ENCODE measurements at regions not wholly inside any gene's neighbourhood (a gene's known extent, or its start where the extent isn't known, plus 50 kb on each side); places are given as distances from the start of the nearest gene placed in this dataset.
A peak's percentile ranks its signal among the peaks of the same experiment; 100 is the strongest.

DNA sequence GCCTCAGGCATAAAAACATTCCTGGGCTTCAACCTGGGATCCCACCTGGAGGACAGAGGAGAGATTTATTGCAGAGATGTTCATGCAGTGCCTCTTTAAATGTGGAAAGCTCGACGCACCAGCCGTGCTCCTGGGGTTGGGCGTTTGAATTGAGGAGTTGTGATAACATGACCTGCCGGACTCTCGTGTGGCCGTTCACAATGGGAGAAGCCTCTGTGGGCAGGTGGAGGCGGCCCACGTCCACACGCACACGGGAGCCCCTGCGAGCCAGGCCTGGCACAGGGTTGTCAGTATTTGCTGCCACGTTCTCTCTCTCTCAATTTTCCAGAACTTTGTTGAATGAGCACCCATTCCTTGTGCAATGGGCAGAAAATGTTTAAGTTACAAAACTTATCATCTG lies 58.3 kb upstream of the PPARA start:
- WGBS (ENCODE audit: extremely low coverage, insufficient coverage, insufficient read length) = no CpG with 5 or more reads among the region's 13 CpGs
- Histone ChIP-seq H3K18ac (ENCODE audit: low read length) (no peak overlapping the region), H2AFZ (ENCODE audit: insufficient read depth, low read length, poor library complexity) (no peak overlapping the region), H3K9me3 (ENCODE audit: insufficient read depth, low read depth, low read length) (peaks cover 9% of the 10 kb centered on the region), H3K23ac (ENCODE audit: low read length) (no peak overlapping the region), H3K79me1 (ENCODE audit: low read length) (no peaks in the 10 kb centered on the region), H3K4me1 (ENCODE audit: control insufficient read depth in 1 of 2, insufficient read depth in 2 of 2, low read length in 2 of 2) (peaks cover 0 to 3% of the 10 kb centered on the region in 2 experiments), H3K4me3 (ENCODE audit: low read depth, low read length) (no peak overlapping the region), H3K4ac (ENCODE audit: low read depth, low read length) (no peak overlapping the region), H2BK5ac (ENCODE audit: low read depth, low read length, poor library complexity) (no peak overlapping the region), H3K36me3 (ENCODE audit: control insufficient read depth in 1 of 2, insufficient read depth in 2 of 2, low read length in 2 of 2) (no peaks in the 10 kb centered on the region), H2AK5ac (ENCODE audit: low read length) (no peak overlapping the region), H3K27ac (ENCODE audit: low read depth, low read length) (no peak overlapping the region), H3K79me2 (ENCODE audit: control insufficient read depth, insufficient read depth, low read length, poor library complexity) (no peaks in the 10 kb centered on the region), H3K14ac (ENCODE audit: low read length) (no peak overlapping the region), H4K91ac (ENCODE audit: low read depth, low read length) (no peak overlapping the region), H4K12ac (ENCODE audit: low read depth, low read length) (no peak overlapping the region), H2BK12ac (ENCODE audit: low read length) (no peak overlapping the region), H2BK120ac (ENCODE audit: insufficient read depth, low read length, poor library complexity) (no peak overlapping the region), H3K9ac (ENCODE audit: low read length) (no peak overlapping the region), H3K27me3 (ENCODE audit: insufficient read depth, low read length) (no peaks in the 10 kb centered on the region), H3K4me2 (ENCODE audit: low read length) (no peak overlapping the region), H4K8ac (ENCODE audit: low read depth, low read length) (no peak overlapping the region)
- DNase-seq = no peak

DNA sequence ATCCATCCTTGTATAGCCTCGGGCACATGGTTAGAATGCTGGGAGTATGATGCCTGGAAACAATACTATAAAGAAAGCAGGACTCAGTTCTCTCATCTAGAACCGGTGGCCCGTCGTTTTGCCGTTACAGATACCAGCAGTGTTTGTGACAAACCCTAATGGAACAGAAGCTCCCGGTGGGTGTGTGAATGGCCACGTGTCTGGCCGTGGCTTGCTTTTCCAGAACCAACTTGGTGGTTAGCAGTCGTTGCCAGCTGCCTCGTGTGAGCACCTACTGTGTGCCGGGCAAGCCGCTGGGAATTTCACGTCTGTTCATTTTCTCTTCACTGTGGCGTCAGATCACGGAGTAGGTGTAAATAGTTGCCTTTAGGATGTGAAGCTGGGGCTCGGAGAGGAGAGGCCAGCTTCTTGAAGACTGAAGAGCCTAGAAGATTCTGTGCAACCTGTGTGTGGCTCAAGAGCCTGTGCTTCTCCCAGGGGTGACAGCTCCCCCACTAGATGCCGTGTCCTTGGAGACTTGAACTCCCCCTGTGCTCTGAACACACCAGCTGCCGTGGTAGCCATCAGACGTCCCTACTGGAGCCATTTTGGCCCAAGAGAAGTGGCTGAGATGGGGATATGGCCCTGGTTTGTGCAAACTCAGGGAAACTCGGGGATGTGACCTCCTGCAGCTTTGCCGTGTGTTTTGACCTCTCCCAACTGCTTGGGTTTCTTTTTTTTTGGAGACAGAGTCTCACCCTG lies 57.5 kb upstream of the PPARA start:
- Histone ChIP-seq H2AK5ac (ENCODE audit: low read length) (no peak overlapping the region), H3K9me3 (ENCODE audit: insufficient read depth, low read depth, low read length) (peaks cover 4% of the 10 kb centered on the region), H2AFZ (ENCODE audit: insufficient read depth, low read length, poor library complexity) (no peak overlapping the region), H3K79me2 (ENCODE audit: control insufficient read depth, insufficient read depth, low read length, poor library complexity) (no peaks in the 10 kb centered on the region), H3K4me3 (ENCODE audit: low read depth, low read length) (no peak overlapping the region), H3K9ac (ENCODE audit: low read length) (no peak overlapping the region), H3K27ac (ENCODE audit: low read depth, low read length) (no peak overlapping the region), H4K91ac (ENCODE audit: low read depth, low read length) (no peak overlapping the region), H3K79me1 (ENCODE audit: low read length) (no peaks in the 10 kb centered on the region), H3K14ac (ENCODE audit: low read length) (no peak overlapping the region), H4K12ac (ENCODE audit: low read depth, low read length) (no peak overlapping the region), H3K4me1 (ENCODE audit: control insufficient read depth in 1 of 2, insufficient read depth in 2 of 2, low read length in 2 of 2) (no peaks in the 10 kb centered on the region), H2BK120ac (ENCODE audit: insufficient read depth, low read length, poor library complexity) (no peak overlapping the region), H2BK5ac (ENCODE audit: low read depth, low read length, poor library complexity) (no peak overlapping the region), H3K4me2 (ENCODE audit: low read length) (no peak overlapping the region), H3K18ac (ENCODE audit: low read length) (no peak overlapping the region), H3K23ac (ENCODE audit: low read length) (no peak overlapping the region), H3K4ac (ENCODE audit: low read depth, low read length) (no peak overlapping the region), H3K36me3 (ENCODE audit: control insufficient read depth in 1 of 2, insufficient read depth in 2 of 2, low read length in 2 of 2) (no peaks in the 10 kb centered on the region), H4K8ac (ENCODE audit: low read depth, low read length) (no peak overlapping the region), H2BK12ac (ENCODE audit: low read length) (no peak overlapping the region), H3K27me3 (ENCODE audit: insufficient read depth, low read length) (no peaks in the 10 kb centered on the region)
- WGBS (ENCODE audit: extremely low coverage, insufficient coverage, insufficient read length) = no CpG with 5 or more reads among the region's 21 CpGs
- peak in 1 of 2 donors; percentile 10 for DNase-seq

DNA sequence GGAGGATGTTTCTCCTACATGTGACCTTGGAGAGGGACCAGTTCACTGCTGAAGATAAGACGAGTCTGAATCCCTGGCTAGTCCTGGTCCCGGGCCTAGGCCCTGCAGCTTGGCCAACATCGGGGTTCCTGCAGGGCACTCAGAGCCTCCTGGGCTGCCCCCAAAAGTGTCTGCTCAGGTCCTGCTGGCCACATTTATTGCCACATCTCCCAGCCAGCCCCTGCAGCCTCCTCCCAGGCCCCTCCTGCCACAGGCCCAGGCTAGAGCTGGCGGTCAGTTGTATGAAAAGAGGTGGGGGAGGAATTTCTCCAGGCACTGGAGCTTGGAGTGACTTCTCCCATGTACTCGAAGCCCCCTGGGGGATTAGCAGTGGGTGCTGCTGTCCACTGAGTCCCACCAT lies 56.5 kb upstream of the PPARA start:
- no peak overlapping the region for H3K4me3 ChIP-seq (ENCODE audit: low read depth, low read length)
- peaks cover 4% of the 10 kb centered on the region for H3K9me3 ChIP-seq (ENCODE audit: insufficient read depth, low read depth, low read length)
- no peaks in the 10 kb centered on the region for H3K79me1 ChIP-seq (ENCODE audit: low read length)
- no peak overlapping the region for H3K9ac ChIP-seq (ENCODE audit: low read length)
- H4K12ac ChIP-seq (ENCODE audit: low read depth, low read length) = no peak overlapping the region
- no peak overlapping the region for H2BK12ac ChIP-seq (ENCODE audit: low read length)
- DNase-seq = no peak
- H2AK5ac ChIP-seq (ENCODE audit: low read length) = no peak overlapping the region
- no peak overlapping the region for H3K27ac ChIP-seq (ENCODE audit: low read depth, low read length)
- no peaks in the 10 kb centered on the region for H3K27me3 ChIP-seq (ENCODE audit: insufficient read depth, low read length)
- no peak overlapping the region for H2BK120ac ChIP-seq (ENCODE audit: insufficient read depth, low read length, poor library complexity)
- H3K36me3 ChIP-seq (ENCODE audit: control insufficient read depth in 1 of 2, insufficient read depth in 2 of 2, low read length in 2 of 2) = no peaks in the 10 kb centered on the region
- no peak overlapping the region for H4K8ac ChIP-seq (ENCODE audit: low read depth, low read length)
- H4K91ac ChIP-seq (ENCODE audit: low read depth, low read length) = no peak overlapping the region
- H3K23ac ChIP-seq (ENCODE audit: low read length) = no peak overlapping the region
- H3K18ac ChIP-seq (ENCODE audit: low read length) = no peak overlapping the region
- H2AFZ ChIP-seq (ENCODE audit: insufficient read depth, low read length, poor library complexity) = no peak overlapping the region
- H3K4me2 ChIP-seq (ENCODE audit: low read length) = no peak overlapping the region
- no CpG with 5 or more reads among the region's 5 CpGs for WGBS (ENCODE audit: extremely low coverage, insufficient coverage, insufficient read length)
- H3K4ac ChIP-seq (ENCODE audit: low read depth, low read length) = no peak overlapping the region
- no peaks in the 10 kb centered on the region for H3K79me2 ChIP-seq (ENCODE audit: control insufficient read depth, insufficient read depth, low read length, poor library complexity)
- no peak overlapping the region for H2BK5ac ChIP-seq (ENCODE audit: low read depth, low read length, poor library complexity)
- no peaks in the 10 kb centered on the region for H3K4me1 ChIP-seq (ENCODE audit: control insufficient read depth in 1 of 2, insufficient read depth in 2 of 2, low read length in 2 of 2)
- no peak overlapping the region for H3K14ac ChIP-seq (ENCODE audit: low read length)

GRCh38 chr22:46094676-46095075 lies 55.6 kb upstream of the PPARA start:
- Histone ChIP-seq H3K23ac (ENCODE audit: low read length) (no peak overlapping the region), H3K14ac (ENCODE audit: low read length) (no peak overlapping the region), H2AFZ (ENCODE audit: insufficient read depth, low read length, poor library complexity) (no peak overlapping the region), H2AK5ac (ENCODE audit: low read length) (no peak overlapping the region), H3K79me2 (ENCODE audit: control insufficient read depth, insufficient read depth, low read length, poor library complexity) (no peaks in the 10 kb centered on the region), H4K8ac (ENCODE audit: low read depth, low read length) (no peak overlapping the region), H2BK12ac (ENCODE audit: low read length) (no peak overlapping the region), H2BK5ac (ENCODE audit: low read depth, low read length, poor library complexity) (no peak overlapping the region), H3K18ac (ENCODE audit: low read length) (no peak overlapping the region), H3K4ac (ENCODE audit: low read depth, low read length) (no peak overlapping the region), H4K12ac (ENCODE audit: low read depth, low read length) (no peak overlapping the region), H3K9me3 (ENCODE audit: insufficient read depth, low read depth, low read length) (peaks cover 4% of the 10 kb centered on the region), H3K4me1 (ENCODE audit: control insufficient read depth in 1 of 2, insufficient read depth in 2 of 2, low read length in 2 of 2) (no peaks in the 10 kb centered on the region), H3K4me3 (ENCODE audit: low read depth, low read length) (no peak overlapping the region), H3K4me2 (ENCODE audit: low read length) (no peak overlapping the region), H2BK120ac (ENCODE audit: insufficient read depth, low read length, poor library complexity) (no peak overlapping the region), H3K36me3 (ENCODE audit: control insufficient read depth in 1 of 2, insufficient read depth in 2 of 2, low read length in 2 of 2) (no peaks in the 10 kb centered on the region), H3K27ac (ENCODE audit: low read depth, low read length) (no peak overlapping the region), H3K27me3 (ENCODE audit: insufficient read depth, low read length) (no peaks in the 10 kb centered on the region), H3K9ac (ENCODE audit: low read length) (no peak overlapping the region), H3K79me1 (ENCODE audit: low read length) (no peaks in the 10 kb centered on the region), H4K91ac (ENCODE audit: low read depth, low read length) (no peak overlapping the region)
- DNase-seq = no peak
- no CpG with 5 or more reads among the region's 8 CpGs for WGBS (ENCODE audit: extremely low coverage, insufficient coverage, insufficient read length)

Measured in trophoblast cell (in vitro differentiated cells and primary cell).